ENCODE measurements at regions not wholly inside any gene's neighbourhood (a gene's known extent, or its start where the extent isn't known, plus 50 kb on each side); places are given as distances from the start of the nearest gene placed in this dataset.
"Not testable (repeated sequence)": the region's sequence is repeated elsewhere in the genome, so short reads cannot be mapped to it uniquely, and the experiment has no call there.

- DNase-seq = peak; percentile 15
Observed at GRCh38 chr1:238492271-238492670, 601.5 kb upstream of the ZP4 start.

- DNase-seq = no peak
Observed at GRCh38 chr1:238491265-238491664, 600.5 kb upstream of the ZP4 start.

GRCh38 chr1:238489006-238489405 lies 598.3 kb upstream of the ZP4 start:
- no peak for DNase-seq

DNA sequence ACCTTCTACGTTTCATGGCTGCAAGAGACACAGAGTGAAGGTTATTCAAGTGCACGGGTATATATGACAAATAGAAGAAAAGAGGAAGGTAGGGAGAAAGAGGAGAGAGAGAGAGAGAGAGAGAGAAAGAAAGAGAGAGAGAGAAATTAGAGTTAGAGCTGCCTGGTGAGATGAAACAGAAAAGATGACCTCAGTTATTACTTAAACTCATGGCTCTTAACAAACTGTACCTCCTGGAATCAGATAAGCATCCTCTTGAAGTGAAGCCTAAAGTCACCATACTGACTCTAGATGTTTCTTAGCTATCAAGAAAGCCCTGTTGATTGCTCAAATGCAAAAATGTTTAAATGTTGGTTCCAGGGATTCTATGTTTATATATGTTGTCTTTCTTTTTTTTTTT lies 597.7 kb upstream of the ZP4 start:
- DNase-seq = no peak

- no peak for DNase-seq
Observed at GRCh38 chr1:238487931-238488330, 597.2 kb upstream of the ZP4 start.

DNA sequence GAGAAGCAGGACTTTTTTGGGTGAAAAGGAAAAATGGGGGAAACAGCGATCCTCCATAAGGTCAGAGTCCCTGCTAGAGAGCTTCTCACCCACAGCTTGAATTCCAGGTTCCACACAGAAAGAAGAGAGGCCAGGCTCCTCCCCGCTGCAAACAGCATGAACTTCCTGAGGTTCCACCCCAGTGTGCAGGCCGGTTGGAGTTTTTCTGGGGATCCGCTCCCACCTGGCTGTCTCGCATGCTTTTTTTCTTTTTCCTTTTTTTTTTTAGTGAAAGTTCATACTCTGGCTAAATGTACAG lies 595.1 kb upstream of the ZP4 start:
- no peak for DNase-seq

DNA sequence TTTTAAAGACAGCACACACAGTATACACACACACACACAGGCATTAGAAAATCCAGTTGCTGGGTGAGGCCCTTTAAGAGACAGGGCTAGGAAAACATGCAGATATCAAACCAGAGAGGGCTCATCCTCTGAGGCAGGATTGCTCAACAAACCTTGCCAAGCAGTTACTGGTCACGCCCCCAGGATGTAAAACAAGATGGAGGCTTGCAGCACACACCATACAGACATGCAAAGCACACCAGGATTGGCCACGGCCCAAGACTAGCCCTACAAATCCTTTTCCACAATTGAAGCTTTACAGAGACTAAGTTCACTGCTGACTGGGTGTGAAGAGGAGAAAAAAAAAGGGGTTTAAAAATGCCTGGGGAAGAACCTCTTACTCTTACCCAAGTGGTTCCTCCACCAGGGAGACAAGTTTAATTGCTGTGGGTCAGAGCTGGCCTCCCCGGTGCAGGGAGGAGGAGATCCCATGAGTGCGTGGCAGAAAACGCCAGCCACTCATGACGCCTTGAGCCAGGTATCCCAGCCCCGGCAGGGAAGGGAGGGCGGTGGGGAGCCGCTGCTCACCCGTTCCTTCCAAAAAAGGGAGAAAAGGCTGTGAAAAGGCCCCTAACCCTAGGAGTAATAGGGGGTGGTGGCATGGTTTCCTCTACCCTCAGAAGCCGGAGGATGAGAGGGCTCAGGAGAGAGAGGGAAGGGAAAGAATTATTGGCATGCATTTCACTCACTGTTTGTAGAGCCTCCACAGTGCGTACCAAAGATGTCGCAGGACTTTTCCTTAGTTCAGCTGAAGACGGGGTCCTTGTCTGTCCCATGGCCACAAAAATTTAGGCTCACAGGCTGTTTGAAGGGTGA lies 594.6 kb upstream of the ZP4 start:
- peak; percentile 6 for DNase-seq

DNA sequence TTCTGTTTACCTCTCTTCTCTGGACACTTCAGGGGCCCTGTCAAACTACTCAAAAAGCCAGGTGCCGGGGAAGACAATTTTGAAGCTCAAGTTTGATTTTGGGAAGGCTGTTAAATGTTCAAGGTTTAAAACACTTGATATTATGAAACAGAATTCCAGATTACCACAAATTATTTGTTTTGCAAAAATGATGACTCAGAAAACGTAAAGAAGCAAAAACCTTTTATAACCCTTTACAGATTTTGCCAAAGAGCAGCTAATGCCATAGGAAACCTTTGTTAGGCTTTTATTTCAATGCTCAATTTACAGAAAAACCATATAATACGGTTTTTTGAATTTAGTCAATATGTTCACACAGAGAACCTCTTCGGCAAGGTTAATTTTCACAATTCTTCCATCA lies 593.4 kb upstream of the ZP4 start:
- DNase-seq = no peak

DNA sequence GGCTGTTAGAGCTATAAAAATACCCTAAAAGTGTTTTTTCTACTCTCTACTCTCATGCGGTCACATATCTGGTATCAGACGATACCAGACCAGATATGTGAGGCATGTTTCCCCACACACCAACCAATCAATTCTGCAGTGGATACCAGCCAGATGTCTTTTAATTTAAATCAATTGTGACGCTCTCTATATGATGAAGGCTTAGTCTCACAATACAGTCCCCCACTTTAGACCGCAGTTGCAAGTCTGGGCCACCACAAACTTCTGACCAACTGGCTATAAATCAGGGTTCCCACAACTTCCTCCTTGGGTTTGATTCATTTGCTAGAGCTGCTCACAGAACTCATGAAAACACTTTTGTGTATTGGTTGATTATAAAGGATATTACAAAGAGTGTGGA lies 586.1 kb upstream of the ZP4 start:
- DNase-seq = peak; percentile 87

GRCh38 chr1:238475712-238476111 lies 585.0 kb upstream of the ZP4 start:
- DNase-seq = no peak

DNA sequence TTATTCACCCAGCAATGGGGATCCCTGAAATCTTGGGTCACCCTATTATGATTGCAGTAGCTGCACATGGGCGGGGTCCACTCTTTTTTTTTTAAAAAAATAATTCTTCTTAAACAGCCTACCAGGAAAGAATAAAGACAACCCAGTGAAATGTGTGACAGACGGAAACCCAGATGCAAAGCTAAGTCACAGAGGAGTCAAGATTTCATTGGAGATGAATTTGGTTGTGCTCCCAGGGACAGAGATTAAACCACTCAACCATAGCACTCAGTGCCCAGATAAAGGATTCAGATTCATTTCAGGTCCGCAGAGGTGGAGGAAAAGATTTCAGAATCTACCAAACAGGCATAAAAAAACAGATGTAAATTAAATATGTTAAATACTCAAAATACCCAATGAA lies 583.5 kb upstream of the ZP4 start:
- DNase-seq = no peak

DNA sequence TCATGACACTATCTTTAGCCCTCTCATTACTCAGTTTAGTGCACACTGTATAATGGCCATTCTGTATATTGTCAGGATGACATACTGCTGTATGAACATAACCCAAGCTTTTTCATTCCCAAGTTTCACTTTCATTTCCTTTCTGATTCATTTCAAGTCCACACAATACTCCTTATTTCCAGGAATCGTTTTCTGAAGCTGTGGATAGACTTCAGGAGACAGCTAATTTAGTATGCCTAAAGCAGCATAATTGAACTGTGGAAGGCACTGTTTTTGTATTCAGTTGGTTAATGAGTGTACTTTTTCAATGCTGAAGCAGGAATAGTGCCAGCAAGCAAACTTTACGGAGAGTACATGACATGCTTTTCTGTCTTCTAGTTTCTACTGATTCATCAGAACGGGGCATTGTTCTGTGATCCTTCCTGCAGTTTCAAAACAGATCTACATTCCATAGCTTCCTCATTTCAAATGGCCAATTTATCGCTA lies 578.5 kb upstream of the ZP4 start:
- peak; percentile 63 for DNase-seq

DNA sequence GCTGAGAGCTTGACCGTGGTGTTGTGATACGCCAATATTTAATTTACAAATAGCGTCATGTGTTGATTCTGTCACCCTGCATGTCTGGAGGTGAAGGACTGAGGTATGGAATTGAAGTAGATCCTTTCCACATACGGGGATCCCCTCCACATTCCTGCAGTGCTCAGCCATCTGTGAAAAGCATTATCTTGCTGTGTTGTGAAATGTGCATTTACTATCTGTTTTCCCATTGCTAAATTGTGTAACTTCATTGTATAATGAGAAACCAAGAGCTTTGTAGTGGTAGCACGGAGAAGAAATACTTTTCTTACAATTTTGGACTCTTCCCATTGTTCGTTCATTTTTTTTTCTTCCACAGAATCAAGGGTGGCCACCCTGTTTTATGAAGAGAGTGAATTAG lies 577.3 kb upstream of the ZP4 start:
- no peak for DNase-seq

- DNase-seq = no peak
Observed at GRCh38 chr1:238466459-238466858, 575.7 kb upstream of the ZP4 start.

GRCh38 chr1:238465449-238465848 lies 574.7 kb upstream of the ZP4 start:
- no peak for DNase-seq

- DNase-seq = no peak
Observed at GRCh38 chr1:238458899-238459298, 568.2 kb upstream of the ZP4 start.

DNA sequence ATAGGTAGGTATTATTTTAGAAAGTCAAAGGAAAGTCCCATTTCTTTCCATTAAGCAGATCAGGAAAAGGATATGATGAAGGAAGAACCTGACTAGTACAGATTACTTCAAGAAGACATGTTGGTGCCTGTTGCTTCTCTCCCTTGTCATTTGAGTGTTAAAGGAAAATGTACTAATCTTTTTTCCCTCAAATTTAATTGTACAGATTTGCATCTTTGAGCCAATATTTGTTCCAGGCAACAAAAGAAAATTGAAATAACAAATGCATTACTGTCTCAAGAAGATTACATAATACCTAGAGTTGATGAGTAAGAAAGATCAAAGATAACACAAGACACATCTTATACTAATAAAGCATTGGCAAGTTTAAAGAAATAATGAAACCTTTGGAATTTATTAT lies 566.9 kb upstream of the ZP4 start:
- DNase-seq = no peak

- DNase-seq = no peak
Observed at GRCh38 chr1:238451781-238452310, 561.1 kb upstream of the ZP4 start.

GRCh38 chr1:238450976-238451375 lies 560.3 kb upstream of the ZP4 start:
- no peak for DNase-seq

- no peak for DNase-seq
Observed at GRCh38 chr1:238443687-238444086, 553.0 kb upstream of the ZP4 start.

GRCh38 chr1:238439511-238439910 lies 548.8 kb upstream of the ZP4 start:
- DNase-seq = no peak

DNA sequence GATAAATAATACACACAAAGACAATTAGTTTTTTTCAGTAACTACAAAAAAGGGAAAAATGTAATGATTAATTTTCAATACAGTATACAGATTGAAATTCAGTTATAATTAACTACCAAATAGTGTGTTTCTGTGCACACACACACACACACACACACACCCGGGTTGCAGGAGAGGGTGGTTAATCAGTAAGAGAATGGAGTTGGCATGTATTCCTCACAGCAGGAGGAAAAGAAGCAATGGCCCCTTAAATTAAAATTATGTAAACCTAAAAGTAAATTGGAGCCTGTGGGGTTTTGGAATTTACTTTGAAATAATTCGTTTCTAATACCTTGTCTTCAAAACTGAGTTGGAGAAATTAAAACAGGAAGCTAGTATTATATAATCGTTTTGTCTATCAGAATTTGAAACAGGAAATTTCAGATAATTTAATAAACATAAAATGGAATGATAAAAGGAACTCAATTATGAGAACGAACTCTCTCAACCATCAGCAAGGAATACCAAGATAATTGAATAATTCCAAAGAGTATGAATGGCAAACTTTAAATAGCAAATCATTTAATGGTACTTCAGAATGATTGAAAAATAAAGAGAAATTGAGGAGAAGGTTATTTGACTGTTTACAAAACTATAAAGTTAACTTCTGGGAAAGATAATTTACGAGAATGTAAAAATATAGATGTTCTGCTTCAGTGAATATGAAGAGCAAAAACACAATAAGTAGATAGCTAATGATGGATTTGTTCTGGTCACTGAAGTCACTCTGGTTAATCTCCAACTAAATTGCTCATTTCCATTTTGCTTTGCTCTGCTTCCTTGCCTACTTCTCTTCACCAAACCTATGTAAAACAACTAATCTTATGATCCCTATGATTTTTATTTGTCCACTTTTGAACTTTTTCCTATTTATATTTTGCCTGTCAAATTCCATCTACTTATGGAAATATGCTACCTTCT lies 547.9 kb upstream of the ZP4 start:
- no peak for DNase-seq

- not testable (repeated sequence) for DNase-seq
Observed at GRCh38 chr1:238429703-238430102, 539.0 kb upstream of the ZP4 start.

DNA sequence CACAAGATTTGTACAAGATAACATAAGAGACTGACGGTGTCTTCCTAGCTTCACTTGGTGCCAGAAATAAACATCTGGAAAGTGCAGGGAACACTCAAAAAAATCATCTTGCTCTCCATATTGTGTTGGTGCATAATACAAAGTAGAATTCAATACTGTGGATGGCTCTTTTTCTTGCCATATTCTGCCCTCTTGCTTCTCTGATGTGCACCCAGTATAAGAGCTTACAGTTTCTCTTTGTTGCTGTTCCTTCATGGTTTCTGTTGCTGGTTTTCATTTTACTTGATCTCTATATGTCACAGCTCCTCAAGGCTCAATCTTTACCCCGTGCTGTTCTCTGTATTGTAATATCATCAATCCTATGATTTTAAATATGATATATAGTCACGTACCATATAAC lies 528.5 kb upstream of the ZP4 start:
- no peak for DNase-seq

All from OCI-M1 (cell line).